ENCODE measurements at regions not wholly inside any gene's neighbourhood (a gene's known extent, or its start where the extent isn't known, plus 50 kb on each side); places are given as distances from the start of the nearest gene placed in this dataset.
A peak's percentile ranks its signal among the peaks of the same experiment; 100 is the strongest.

DNA sequence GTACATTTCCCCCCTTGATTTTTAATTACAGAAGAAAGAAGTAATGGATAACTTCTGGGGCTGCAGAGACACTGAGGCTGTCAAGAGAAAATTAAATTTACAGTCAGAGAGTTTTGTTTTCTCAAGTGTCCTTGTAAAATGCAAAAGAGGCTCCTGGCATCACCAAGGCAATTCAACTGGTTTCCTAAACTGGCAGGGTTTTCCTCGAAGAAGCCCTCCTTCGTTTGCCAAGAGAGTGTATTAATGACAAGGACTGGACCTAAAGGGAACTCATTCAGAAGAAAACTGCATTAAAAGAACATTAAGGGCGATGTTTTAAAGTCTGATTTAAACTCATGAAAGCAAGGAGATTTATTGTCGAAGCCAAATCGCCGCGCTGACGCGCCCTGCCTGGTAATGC is 476.9 kb downstream of the ZSWIM6 start:
- intact Hi-C loops (cut with DNase I): no loop called here

DNA sequence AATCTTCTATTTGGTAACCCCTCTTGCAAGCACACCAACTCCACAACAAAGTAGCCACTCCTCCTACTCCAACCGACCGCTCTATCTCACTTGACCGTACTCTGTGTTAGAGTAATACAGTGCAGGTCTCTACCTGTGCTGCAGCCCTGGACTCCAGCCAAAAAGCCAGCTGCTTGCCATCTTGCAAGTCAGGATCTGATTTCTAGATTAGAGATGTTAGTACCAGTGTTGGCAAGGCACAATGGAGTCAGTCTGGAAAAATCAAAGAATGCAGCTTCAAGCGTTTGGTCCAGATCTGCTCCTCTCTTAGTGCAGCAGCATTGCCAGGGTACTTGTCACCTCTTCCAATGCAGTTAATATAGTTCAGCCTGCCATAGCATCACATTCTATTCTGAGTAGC is 477.6 kb downstream of the ZSWIM6 start:
- Histone ChIP-seq H3K36me3 (no peaks in the 10 kb centered on the region), H3K27ac (no peak overlapping the region), H3K4me3 (no peak overlapping the region), H3K9me3 (no peaks in the 10 kb centered on the region), H3K27me3 (no peaks in the 10 kb centered on the region), H3K4me1 (no peaks in the 10 kb centered on the region)
- TF ChIP-seq, protein P1, sequence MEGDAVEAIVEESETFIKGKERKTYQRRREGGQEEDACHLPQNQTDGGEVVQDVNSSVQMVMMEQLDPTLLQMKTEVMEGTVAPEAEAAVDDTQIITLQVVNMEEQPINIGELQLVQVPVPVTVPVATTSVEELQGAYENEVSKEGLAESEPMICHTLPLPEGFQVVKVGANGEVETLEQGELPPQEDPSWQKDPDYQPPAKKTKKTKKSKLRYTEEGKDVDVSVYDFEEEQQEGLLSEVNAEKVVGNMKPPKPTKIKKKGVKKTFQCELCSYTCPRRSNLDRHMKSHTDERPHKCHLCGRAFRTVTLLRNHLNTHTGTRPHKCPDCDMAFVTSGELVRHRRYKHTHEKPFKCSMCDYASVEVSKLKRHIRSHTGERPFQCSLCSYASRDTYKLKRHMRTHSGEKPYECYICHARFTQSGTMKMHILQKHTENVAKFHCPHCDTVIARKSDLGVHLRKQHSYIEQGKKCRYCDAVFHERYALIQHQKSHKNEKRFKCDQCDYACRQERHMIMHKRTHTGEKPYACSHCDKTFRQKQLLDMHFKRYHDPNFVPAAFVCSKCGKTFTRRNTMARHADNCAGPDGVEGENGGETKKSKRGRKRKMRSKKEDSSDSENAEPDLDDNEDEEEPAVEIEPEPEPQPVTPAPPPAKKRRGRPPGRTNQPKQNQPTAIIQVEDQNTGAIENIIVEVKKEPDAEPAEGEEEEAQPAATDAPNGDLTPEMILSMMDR (IDR thresholded peaks at IDR 0.05): no peak
- intact Hi-C loops (cut with DNase I): no loop called here
- DNase-seq: no peak
- no peak for ATAC-seq

More for the DNA sequence above, 476.9 kb downstream of the ZSWIM6 start:
- Histone ChIP-seq H3K27me3 (no peaks in the 10 kb centered on the region), H3K27ac (no peak overlapping the region), H3K36me3 (no peaks in the 10 kb centered on the region), H3K4me3 (no peak overlapping the region), H3K4me1 (no peaks in the 10 kb centered on the region), H3K9me3 (no peaks in the 10 kb centered on the region)
- ATAC-seq (no peak), DNase-seq (peak in 1 of 4 donors; percentile 74)
- TF ChIP-seq, protein P1 (IDR thresholded peaks at IDR 0.05): no peak

DNA sequence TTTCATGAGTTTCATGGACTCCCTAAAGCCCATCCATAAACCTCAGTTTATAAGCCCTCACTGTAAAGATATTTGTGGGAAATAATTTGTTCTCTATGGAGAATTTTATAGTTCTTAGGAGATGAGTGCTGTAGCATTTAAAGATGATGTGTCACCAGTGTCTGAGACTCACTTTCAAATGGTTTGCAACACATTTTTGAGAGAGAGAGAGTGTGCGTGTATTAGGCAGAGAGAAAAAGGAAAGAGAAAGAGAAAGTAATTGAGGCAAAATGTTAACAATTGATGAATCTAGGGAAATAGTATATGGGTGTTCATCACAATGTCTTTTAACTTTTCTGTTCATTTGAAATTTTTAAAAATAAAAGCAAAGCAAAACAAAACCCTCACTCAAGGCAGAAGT is 479.0 kb downstream of the ZSWIM6 start:
- no peak overlapping the region for H3K4me3 ChIP-seq
- DNase-seq (no peak), ATAC-seq (no peak)
- H3K4me1 ChIP-seq: no peaks in the 10 kb centered on the region
- no peak overlapping the region for H3K27ac ChIP-seq
- intact Hi-C loops (cut with DNase I): no loop called here
- no peaks in the 10 kb centered on the region for H3K27me3 ChIP-seq
- no peaks in the 10 kb centered on the region for H3K9me3 ChIP-seq
- TF ChIP-seq, protein P1 (IDR thresholded peaks at IDR 0.05): no peak
- no peaks in the 10 kb centered on the region for H3K36me3 ChIP-seq

DNA sequence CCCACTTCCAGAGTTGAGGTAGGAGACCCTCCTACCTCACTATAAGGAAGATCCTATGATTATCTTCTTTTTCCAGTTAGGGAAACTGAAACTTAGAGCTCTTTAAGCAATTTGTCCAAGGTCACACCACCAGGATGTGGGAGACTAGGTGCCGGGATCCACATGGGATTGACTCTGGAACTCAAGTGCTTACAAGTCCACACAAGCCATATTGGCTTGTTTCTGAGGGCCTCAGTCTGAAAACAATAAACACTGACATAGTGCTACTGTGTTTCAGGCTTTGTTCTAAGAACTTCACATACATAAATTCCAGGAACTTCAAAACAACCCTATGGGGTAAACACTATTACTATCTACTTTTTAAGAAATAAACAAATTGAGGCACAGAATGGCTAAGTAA is 481.3 kb downstream of the ZSWIM6 start:
- Histone ChIP-seq H3K9me3 (no peaks in the 10 kb centered on the region), H3K36me3 (no peaks in the 10 kb centered on the region), H3K27ac (no peak overlapping the region), H3K4me1 (peaks cover 0 to 7% of the 10 kb centered on the region in 2 donors), H3K27me3 (no peaks in the 10 kb centered on the region), H3K4me3 (no peak overlapping the region)
- DNase-seq: no peak
- intact Hi-C loops (cut with DNase I): no loop called here
- ATAC-seq: no peak
- TF ChIP-seq, protein P1 (IDR thresholded peaks at IDR 0.05): no peak

DNA sequence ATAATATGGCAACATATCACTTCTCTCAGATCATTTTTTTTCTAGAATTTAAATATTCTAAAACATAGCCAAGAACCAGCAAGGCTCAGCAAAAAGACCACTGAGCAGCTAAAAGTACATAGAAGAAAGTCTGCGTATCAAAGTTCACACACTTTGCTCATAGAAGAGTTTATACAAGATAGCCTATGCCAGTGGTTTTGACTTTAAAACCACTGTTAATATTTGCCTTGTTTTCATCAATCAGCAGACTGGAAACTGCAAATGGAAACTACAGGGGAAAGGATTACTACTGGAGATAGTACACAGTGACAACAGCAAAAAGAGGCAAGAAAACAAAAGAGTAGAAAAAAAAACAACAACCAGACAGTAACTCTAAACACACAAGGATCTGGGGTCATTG is 483.3 kb downstream of the ZSWIM6 start:
- TF ChIP-seq, protein P1 (IDR thresholded peaks at IDR 0.05): no peak
- Histone ChIP-seq H3K4me1 (peaks cover 0 to 7% of the 10 kb centered on the region in 2 donors), H3K27ac (no peak overlapping the region), H3K36me3 (no peaks in the 10 kb centered on the region), H3K4me3 (no peak overlapping the region), H3K9me3 (no peaks in the 10 kb centered on the region), H3K27me3 (no peaks in the 10 kb centered on the region)
- DNase-seq: no peak
- intact Hi-C loops (cut with DNase I): no loop called here
- no peak for ATAC-seq
